HEK293 (cell line): ENCODE measurements at regions not wholly inside any gene's neighbourhood (a gene's known extent, or its start where the extent isn't known, plus 50 kb on each side); places are given as distances from the start of the nearest gene placed in this dataset.

Experiments used
- CTCF ChIA-PET: fragments of 350-600 bp; formaldehyde crosslinking; extraction: SDS; loops from one replicate; lab custom pipeline; 2021; ENCODE audit warnings: antibody characterized with exemption; lab: Yijun Ruan, JAX
- POLR2A ChIA-PET: fragments of 300-600 bp; formaldehyde crosslinking; extraction: SDS; loops from one replicate; lab custom pipeline; 2020; ENCODE audit warnings: antibody characterized with exemption, inconsistent platforms; lab: Yijun Ruan, JAX
- H3K27ac ChIP-seq: fragments of 200-500 bp; sonication (Bioruptor generic); 2 replicates; pipeline ENCODE4 v1.5.1; 2014; ENCODE audit warnings: low read depth, low read length, control low read depth, inconsistent platforms; ENCODE audit errors: extremely low read depth
- H3K36me3 ChIP-seq, 2 experiments: fragments of 200-500 bp in 1 of 2; sonication (Bioruptor generic) in 1 of 2; 1 replicate in 1 of 2; 2 replicates in 1 of 2; pipeline ENCODE4 v1.5.1; 2014 to 2017; ENCODE audit warnings: inconsistent platforms in 2 of 2, low read length in 2 of 2; ENCODE audit not compliant: control insufficient read depth in 2 of 2, insufficient read depth in 1 of 2
- H3K4me1 ChIP-seq: fragments of 200-500 bp; sonication (Bioruptor generic); 2 replicates; pipeline ENCODE4 v1.5.1; 2014; ENCODE audit warnings: mild to moderate bottlenecking, low read length, inconsistent platforms; ENCODE audit not compliant: control insufficient read depth, insufficient read depth
- H3K4me3 ChIP-seq: 2 replicates; pipeline ENCODE4 v1.5.1; 2011; ENCODE audit warnings: low read depth, mild to moderate bottlenecking, control low read depth, low read length, moderate library complexity
- H3K9me3 ChIP-seq: fragments of 200-500 bp; sonication (Bioruptor generic); 2 replicates; pipeline ENCODE4 v1.5.1; 2014; ENCODE audit warnings: low read depth, low read length, inconsistent platforms; ENCODE audit not compliant: control insufficient read depth, insufficient read depth
- CTCF ChIP-seq: fragments of 450-650 bp; formaldehyde crosslinking; IDR thresholded peaks from 2 replicates; pipeline ENCODE4 v1.5.1; 2016; ENCODE audit warnings: missing biosample characterization, missing genetic modification characterization
- HOXD13 ChIP-seq: sonication (generic); formaldehyde crosslinking; IDR thresholded peaks from 2 replicates; pipeline ENCODE4 v1.8.0; 2022; ENCODE audit warnings: missing genetic modification reagents, borderline replicate concordance
- IKZF3 ChIP-seq: fragments of 450-650 bp; IDR thresholded peaks from 2 replicates; pipeline ENCODE4 v1.5.0; 2018; ENCODE audit warnings: missing biosample characterization, mild to moderate bottlenecking, missing genetic modification characterization, moderate library complexity
- OSR2 ChIP-seq: fragments of 450-650 bp; formaldehyde crosslinking; IDR thresholded peaks from 2 replicates; pipeline ENCODE4 v1.5.1; 2016; ENCODE audit warnings: missing biosample characterization, missing genetic modification characterization
- RBAK ChIP-seq: fragments of 450-650 bp; formaldehyde crosslinking; IDR thresholded peaks from 2 replicates; pipeline ENCODE4 v1.5.1; 2016; ENCODE audit warnings: missing biosample characterization, missing genetic modification characterization
- SCRT2 ChIP-seq: fragments of 450-650 bp; formaldehyde crosslinking; IDR thresholded peaks from 2 replicates; pipeline ENCODE4 v1.5.1; 2016; ENCODE audit warnings: missing biosample characterization, missing genetic modification characterization
- ZBTB17 ChIP-seq: fragments of 450-650 bp; formaldehyde crosslinking; IDR thresholded peaks from 2 replicates; pipeline ENCODE4 v1.5.1; 2016; ENCODE audit warnings: missing biosample characterization, missing genetic modification characterization
- ZNF10 ChIP-seq: fragments of 450-650 bp; formaldehyde crosslinking; IDR thresholded peaks from 2 replicates; pipeline ENCODE4 v1.5.1; 2017; ENCODE audit warnings: missing biosample characterization, missing genetic modification characterization
- ZNF155 ChIP-seq: fragments of 450-650 bp; formaldehyde crosslinking; IDR thresholded peaks from 2 replicates; pipeline ENCODE4 v1.5.1; 2016; ENCODE audit warnings: missing biosample characterization, missing genetic modification characterization
- ZNF174 ChIP-seq: fragments of 450-650 bp; formaldehyde crosslinking; IDR thresholded peaks from 2 replicates; pipeline ENCODE4 v1.5.0; 2017; ENCODE audit warnings: missing biosample characterization, mild to moderate bottlenecking, missing genetic modification characterization
- ZNF175 ChIP-seq: fragments of 450-650 bp; formaldehyde crosslinking; IDR thresholded peaks from 2 replicates; pipeline ENCODE4 v1.5.1; 2016; ENCODE audit warnings: missing biosample characterization, missing genetic modification characterization
- ZNF2 ChIP-seq: fragments of 450-650 bp; formaldehyde crosslinking; IDR thresholded peaks from 2 replicates; pipeline ENCODE4 v1.5.1; 2016; ENCODE audit warnings: missing biosample characterization, missing genetic modification characterization
- ZNF24 ChIP-seq: fragments of 450-650 bp; formaldehyde crosslinking; IDR thresholded peaks from 2 replicates; pipeline ENCODE4 v1.5.1; 2016; ENCODE audit warnings: missing biosample characterization, missing genetic modification characterization
- ZNF354C ChIP-seq: fragments of 450-650 bp; formaldehyde crosslinking; IDR thresholded peaks from 2 replicates; pipeline ENCODE4 v1.5.1; 2016; ENCODE audit warnings: missing biosample characterization, missing genetic modification characterization, low read depth, borderline replicate concordance
- ZNF362 ChIP-seq: fragments of 450-650 bp; formaldehyde crosslinking; IDR thresholded peaks from 2 replicates; pipeline ENCODE4 v1.5.1; 2016; ENCODE audit warnings: missing biosample characterization, missing genetic modification characterization
- ZNF521 ChIP-seq: fragments of 450-650 bp; formaldehyde crosslinking; IDR thresholded peaks from 2 replicates; pipeline ENCODE4 v1.5.1; 2017; ENCODE audit warnings: missing biosample characterization, mild to moderate bottlenecking, missing genetic modification characterization
- ZNF529 ChIP-seq: fragments of 450-650 bp; formaldehyde crosslinking; IDR thresholded peaks from 2 replicates; pipeline ENCODE4 v1.5.1; 2017; ENCODE audit warnings: missing genetic modification characterization, missing biosample characterization; ENCODE audit not compliant: insufficient replicate concordance
- ZNF585B ChIP-seq: fragments of 450-650 bp; formaldehyde crosslinking; IDR thresholded peaks from 2 replicates; pipeline ENCODE4 v1.5.1; 2016; ENCODE audit warnings: missing biosample characterization, missing genetic modification characterization
- ZNF654 ChIP-seq: fragments of 450-650 bp; formaldehyde crosslinking; IDR thresholded peaks from 2 replicates; pipeline ENCODE4 v1.5.1; 2016; ENCODE audit warnings: low read depth, missing biosample characterization, missing genetic modification characterization
- ZNF701 ChIP-seq: fragments of 450-650 bp; formaldehyde crosslinking; IDR thresholded peaks from 2 replicates; pipeline ENCODE4 v1.5.1; 2016; ENCODE audit warnings: missing biosample characterization, missing genetic modification characterization
- ZSCAN23 ChIP-seq: fragments of 450-650 bp; formaldehyde crosslinking; IDR thresholded peaks from 2 replicates; pipeline ENCODE4 v1.5.1; 2016; ENCODE audit warnings: missing biosample characterization, missing genetic modification characterization
- ZSCAN30 ChIP-seq: fragments of 450-650 bp; IDR thresholded peaks from 2 replicates; pipeline ENCODE4 v1.5.1; 2018; ENCODE audit warnings: missing biosample characterization, mild to moderate bottlenecking, missing genetic modification characterization, moderate library complexity
- TF ChIP-seq, protein P1 (sequence below): fragments of 450-650 bp; formaldehyde crosslinking; IDR thresholded peaks from 2 replicates; pipeline ENCODE4 v1.5.1; 2016; ENCODE audit warnings: missing biosample characterization, missing genetic modification characterization
- TF ChIP-seq, protein P2 (sequence below): fragments of 450-650 bp; formaldehyde crosslinking; IDR thresholded peaks from 2 replicates; pipeline ENCODE4 v1.5.1; 2016; ENCODE audit warnings: missing biosample characterization, missing genetic modification characterization

DNA sequence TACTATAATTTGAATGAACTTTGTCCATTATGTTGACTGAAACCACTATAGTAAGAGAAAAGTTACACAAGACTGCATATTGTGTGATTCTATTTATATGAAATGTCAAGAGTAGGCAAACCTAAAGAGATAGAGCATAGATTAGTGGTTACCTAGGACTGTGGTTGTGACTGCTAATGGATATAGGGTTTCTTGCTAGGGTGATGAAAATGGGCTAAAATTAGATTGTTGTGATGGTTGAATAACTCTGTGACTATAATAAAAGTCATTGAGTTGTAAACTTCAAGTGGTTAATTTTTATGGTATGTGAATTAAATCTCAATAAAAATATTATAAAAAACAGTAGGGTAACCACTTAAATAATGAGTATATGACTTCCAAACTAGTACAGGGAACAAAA is 142.9 kb upstream of the AHR start (continued):
- no peak for TF ChIP-seq SCRT2
- peak; percentile 32; the same call in 1 of the 2 replicates for TF ChIP-seq ZBTB17 (tag by site-specific recombination)
- TF ChIP-seq OSR2 (tag by site-specific recombination), result peak; percentile 59; the same call in 1 of the 2 replicates
- TF ChIP-seq ZNF175, result no peak
- TF ChIP-seq ZNF362, result peak; percentile 46; the same call in 1 of the 2 replicates

DNA sequence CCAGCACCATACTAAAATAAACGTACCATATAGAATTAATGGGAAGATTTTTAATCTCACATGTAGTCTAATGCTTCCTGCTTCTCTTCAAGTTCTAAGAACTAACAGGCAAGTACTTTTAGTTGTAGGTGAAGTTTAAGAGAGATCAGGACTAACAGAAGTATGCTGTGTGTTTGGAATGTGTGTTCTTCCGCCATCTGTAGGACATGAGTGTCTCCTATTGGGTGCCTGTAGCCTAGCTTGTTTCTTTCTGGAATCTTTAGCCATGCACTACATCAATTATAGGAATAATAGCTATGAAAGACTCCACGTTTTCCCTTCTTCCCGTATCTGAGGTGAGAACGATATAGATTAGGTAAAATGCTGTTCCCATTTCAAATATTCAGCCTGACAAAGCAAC is 140.2 kb upstream of the AHR start:
- ChIA-PET CTCF (interaction anchor here (0.8 kb wide), 1 partner anchor 231 kb away, joined by 3 read pairs; no protein-coding TSS in a partner anchor), POLR2A (no interaction called here)
- no peaks in the 10 kb centered on the region for H3K4me1 ChIP-seq
- H3K36me3 ChIP-seq, result no peaks in the 10 kb centered on the region
- no peak for TF ChIP-seq ZNF521 (tag by site-specific recombination)
- no peak for TF ChIP-seq ZNF354C (tag by site-specific recombination)
- no peak for TF ChIP-seq RBAK (tag by site-specific recombination)
- TF ChIP-seq ZNF10, result no peak
- no peak for TF ChIP-seq ZSCAN23 (tag by site-specific recombination)
- no peak for TF ChIP-seq ZNF701 (tag by site-specific recombination)
- no peak for TF ChIP-seq ZSCAN30 (tag by site-specific recombination)
- TF ChIP-seq, protein P1, sequence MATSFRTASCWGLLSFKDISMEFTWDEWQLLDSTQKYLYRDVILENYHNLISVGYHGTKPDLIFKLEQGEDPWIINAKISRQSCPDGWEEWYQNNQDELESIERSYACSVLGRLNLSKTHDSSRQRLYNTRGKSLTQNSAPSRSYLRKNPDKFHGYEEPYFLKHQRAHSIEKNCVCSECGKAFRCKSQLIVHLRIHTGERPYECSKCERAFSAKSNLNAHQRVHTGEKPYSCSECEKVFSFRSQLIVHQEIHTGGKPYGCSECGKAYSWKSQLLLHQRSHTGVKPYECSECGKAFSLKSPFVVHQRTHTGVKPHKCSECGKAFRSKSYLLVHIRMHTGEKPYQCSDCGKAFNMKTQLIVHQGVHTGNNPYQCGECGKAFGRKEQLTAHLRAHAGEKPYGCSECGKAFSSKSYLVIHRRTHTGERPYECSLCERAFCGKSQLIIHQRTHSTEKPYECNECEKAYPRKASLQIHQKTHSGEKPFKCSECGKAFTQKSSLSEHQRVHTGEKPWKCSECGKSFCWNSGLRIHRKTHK (tag by site-specific recombination), result no peak
- no peak for TF ChIP-seq ZNF529 (tag by site-specific recombination)
- TF ChIP-seq CTCF (tag by site-specific recombination), result no peak
- no peak for TF ChIP-seq IKZF3 (tag by site-specific recombination)
- TF ChIP-seq ZNF24 (tag by site-specific recombination), result no peak
- no peak for TF ChIP-seq ZNF585B (tag by site-specific recombination)
- H3K9me3 ChIP-seq, result no peaks in the 10 kb centered on the region
- no peak overlapping the region for H3K27ac ChIP-seq
- no peak overlapping the region for H3K4me3 ChIP-seq

DNA sequence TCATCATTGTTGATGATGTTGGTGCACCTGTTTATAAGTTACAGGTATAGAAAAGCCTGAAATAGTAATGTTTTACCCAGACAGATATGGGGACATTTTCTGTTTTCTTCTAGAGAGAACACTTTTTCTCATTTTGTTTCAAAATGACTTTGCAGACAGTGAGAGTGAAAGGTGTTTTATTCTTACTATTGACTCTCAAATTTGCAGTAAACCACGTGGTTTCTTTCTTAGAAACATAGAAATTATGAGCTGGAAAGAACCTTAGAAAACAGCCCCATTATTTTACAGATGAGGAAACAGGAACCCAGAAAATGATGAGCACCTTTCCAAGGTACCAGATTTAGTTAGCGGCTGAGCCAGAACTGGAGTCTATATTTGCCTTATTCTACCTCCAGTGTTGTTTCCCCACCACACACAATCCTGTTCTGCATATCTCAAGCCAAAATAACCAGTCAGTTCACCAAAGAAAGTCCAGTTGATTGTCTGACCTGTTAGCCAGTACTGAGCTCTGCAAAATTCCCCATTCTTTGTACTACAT is 138.9 kb upstream of the AHR start:
- ChIA-PET CTCF (interaction anchor here (0.6 to 0.7 kb wide), 2 partner anchors 144 to 148 kb away, joined by 3 to 6 read pairs; no protein-coding TSS in a partner anchor), POLR2A (no interaction called here)
- H3K36me3 ChIP-seq, result no peaks in the 10 kb centered on the region
- H3K9me3 ChIP-seq, result no peaks in the 10 kb centered on the region
- H3K27ac ChIP-seq, result no peak overlapping the region
- H3K4me1 ChIP-seq, result no peaks in the 10 kb centered on the region
- TF ChIP-seq ZNF174 (tag by site-specific recombination) (no peak), ZNF2 (no peak), ZNF654 (tag by site-specific recombination) (no peak), HOXD13 (CRISPR knock-in tag) (no peak), SCRT2 (no peak), ZNF155 (tag by site-specific recombination) (no peak), CTCF (tag by site-specific recombination) (no peak), ZNF175 (no peak)
- TF ChIP-seq, protein P2, sequence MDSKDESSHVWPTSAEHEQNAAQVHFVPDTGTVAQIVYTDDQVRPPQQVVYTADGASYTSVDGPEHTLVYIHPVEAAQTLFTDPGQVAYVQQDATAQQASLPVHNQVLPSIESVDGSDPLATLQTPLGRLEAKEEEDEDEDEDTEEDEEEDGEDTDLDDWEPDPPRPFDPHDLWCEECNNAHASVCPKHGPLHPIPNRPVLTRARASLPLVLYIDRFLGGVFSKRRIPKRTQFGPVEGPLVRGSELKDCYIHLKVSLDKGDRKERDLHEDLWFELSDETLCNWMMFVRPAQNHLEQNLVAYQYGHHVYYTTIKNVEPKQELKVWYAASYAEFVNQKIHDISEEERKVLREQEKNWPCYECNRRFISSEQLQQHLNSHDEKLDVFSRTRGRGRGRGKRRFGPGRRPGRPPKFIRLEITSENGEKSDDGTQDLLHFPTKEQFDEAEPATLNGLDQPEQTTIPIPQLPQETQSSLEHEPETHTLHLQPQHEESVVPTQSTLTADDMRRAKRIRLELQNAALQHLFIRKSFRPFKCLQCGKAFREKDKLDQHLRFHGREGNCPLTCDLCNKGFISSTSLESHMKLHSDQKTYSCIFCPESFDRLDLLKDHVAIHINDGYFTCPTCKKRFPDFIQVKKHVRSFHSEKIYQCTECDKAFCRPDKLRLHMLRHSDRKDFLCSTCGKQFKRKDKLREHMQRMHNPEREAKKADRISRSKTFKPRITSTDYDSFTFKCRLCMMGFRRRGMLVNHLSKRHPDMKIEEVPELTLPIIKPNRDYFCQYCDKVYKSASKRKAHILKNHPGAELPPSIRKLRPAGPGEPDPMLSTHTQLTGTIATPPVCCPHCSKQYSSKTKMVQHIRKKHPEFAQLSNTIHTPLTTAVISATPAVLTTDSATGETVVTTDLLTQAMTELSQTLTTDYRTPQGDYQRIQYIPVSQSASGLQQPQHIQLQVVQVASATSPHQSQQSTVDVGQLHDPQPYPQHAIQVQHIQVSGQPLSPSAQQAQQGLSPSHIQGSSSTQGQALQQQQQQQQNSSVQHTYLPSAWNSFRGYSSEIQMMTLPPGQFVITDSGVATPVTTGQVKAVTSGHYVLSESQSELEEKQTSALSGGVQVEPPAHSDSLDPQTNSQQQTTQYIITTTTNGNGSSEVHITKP (tag by site-specific recombination), result no peak
- H3K4me3 ChIP-seq, result no peak overlapping the region
